Stomach smooth muscle (tissue), 2 donors: ENCODE measurements at regions not wholly inside any gene's neighbourhood (a gene's known extent, or its start where the extent isn't known, plus 50 kb on each side); places are given as distances from the start of the nearest gene placed in this dataset.

ENCODE experiments used
- H3K27ac ChIP-seq: one replicate; pipeline ENCODE4 v1.7.0; 2013; ENCODE audit warnings: mild to moderate bottlenecking, low read length, inconsistent platforms
- H3K27me3 ChIP-seq, 2 donors: one replicate each; pipeline ENCODE4 v1.7.0; 2013; ENCODE audit warnings: low read length in 2 of 2; ENCODE audit not compliant: insufficient read depth in 2 of 2, control insufficient read depth in 1 of 2
- H3K36me3 ChIP-seq, 2 donors: one replicate each; pipeline ENCODE4 v1.7.0; 2013; ENCODE audit warnings: low read length in 2 of 2; ENCODE audit not compliant: control insufficient read depth in 2 of 2, insufficient read depth in 2 of 2
- H3K4me1 ChIP-seq: one replicate; pipeline ENCODE4 v1.7.0; 2013; ENCODE audit warnings: low read length; ENCODE audit not compliant: control insufficient read depth, insufficient read depth
- H3K4me3 ChIP-seq, 2 donors: one replicate each; pipeline ENCODE4 v1.7.0; 2013; ENCODE audit warnings: low read length in 2 of 2
- H3K9ac ChIP-seq, 2 donors: one replicate each; pipeline ENCODE4 v1.7.0; 2013; ENCODE audit warnings: low read length in 2 of 2, mild to moderate bottlenecking in 1 of 2
- H3K9me3 ChIP-seq, 2 donors: one replicate each; pipeline ENCODE4 v1.7.0; 2013; ENCODE audit warnings: low read length in 2 of 2; ENCODE audit not compliant: control insufficient read depth in 2 of 2
- donor health status: healthy.
- donor health status: Pancreatic carcinoma.

DNA sequence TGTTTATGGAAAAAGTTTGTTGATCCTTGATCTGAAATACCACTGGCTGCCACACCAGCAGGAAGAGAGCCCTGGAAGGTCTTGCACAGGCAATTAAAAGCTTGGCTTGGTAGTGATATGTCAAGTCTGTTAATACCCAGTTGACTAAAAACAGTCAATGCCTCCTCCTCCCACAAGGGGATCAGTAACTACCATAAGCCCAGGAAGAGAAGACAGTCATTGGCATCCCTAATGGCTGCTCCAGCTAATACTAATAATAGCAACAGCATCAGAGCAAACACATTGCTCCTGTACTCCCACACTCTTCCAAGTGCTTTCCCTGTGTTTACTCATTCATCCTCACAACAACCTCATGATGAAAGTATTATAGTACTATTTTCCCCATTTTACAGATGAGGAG is 528.6 kb downstream of the TAFA4 start:
- Histone ChIP-seq H3K9ac (no peak overlapping the region), H3K36me3 (no peaks in the 10 kb centered on the region)

GRCh38 chr3:68402235-68402918 is 530.0 kb downstream of the TAFA4 start:
- no peak overlapping the region for H3K9ac ChIP-seq
- no peaks in the 10 kb centered on the region for H3K9me3 ChIP-seq
- peaks cover 5% of the 10 kb centered on the region for H3K4me1 ChIP-seq
- H3K36me3 ChIP-seq = no peaks in the 10 kb centered on the region
- no peak overlapping the region for H3K4me3 ChIP-seq
- no peak overlapping the region for H3K27ac ChIP-seq
- no peaks in the 10 kb centered on the region for H3K27me3 ChIP-seq

More for the DNA sequence above, 528.6 kb downstream of the TAFA4 start:
- no peak overlapping the region for H3K27ac ChIP-seq
- H3K4me3 ChIP-seq = no peak overlapping the region
- no peaks in the 10 kb centered on the region for H3K27me3 ChIP-seq
- H3K9me3 ChIP-seq = no peaks in the 10 kb centered on the region
- peaks cover 5% of the 10 kb centered on the region for H3K4me1 ChIP-seq

DNA sequence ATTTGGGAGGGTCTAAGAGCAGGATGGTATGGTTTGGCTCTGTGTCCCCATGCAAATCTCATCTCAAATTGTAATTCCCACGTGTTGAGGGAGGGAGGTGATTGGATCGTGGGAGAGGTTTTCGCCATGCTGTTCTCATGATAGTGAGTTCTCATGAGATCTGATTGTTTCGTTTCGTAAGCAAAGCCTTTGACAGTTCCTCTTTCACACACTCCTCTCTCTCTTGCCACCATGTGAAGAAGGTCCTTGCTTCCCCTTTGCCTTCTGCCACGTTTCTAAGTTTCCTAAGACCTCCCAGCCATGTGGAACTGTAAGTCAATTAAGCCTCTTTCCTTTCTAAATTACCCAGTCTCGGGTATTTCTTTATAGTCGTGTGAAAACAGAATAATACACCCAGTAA is 553.7 kb downstream of the TAFA4 start:
- Histone ChIP-seq H3K4me3 (no peak overlapping the region), H3K4me1 (no peaks in the 10 kb centered on the region), H3K9ac (no peak overlapping the region), H3K27ac (no peak overlapping the region), H3K9me3 (no peaks in the 10 kb centered on the region), H3K27me3 (no peaks in the 10 kb centered on the region), H3K36me3 (no peaks in the 10 kb centered on the region)

- H3K4me3 ChIP-seq = no peak overlapping the region
- no peak overlapping the region for H3K9ac ChIP-seq
- no peaks in the 10 kb centered on the region for H3K36me3 ChIP-seq
- H3K27ac ChIP-seq = no peak overlapping the region
- H3K27me3 ChIP-seq = no peaks in the 10 kb centered on the region
- no peaks in the 10 kb centered on the region for H3K4me1 ChIP-seq
- no peaks in the 10 kb centered on the region for H3K9me3 ChIP-seq
Observed at GRCh38 chr3:68373727-68374126, 558.6 kb downstream of the TAFA4 start.

DNA sequence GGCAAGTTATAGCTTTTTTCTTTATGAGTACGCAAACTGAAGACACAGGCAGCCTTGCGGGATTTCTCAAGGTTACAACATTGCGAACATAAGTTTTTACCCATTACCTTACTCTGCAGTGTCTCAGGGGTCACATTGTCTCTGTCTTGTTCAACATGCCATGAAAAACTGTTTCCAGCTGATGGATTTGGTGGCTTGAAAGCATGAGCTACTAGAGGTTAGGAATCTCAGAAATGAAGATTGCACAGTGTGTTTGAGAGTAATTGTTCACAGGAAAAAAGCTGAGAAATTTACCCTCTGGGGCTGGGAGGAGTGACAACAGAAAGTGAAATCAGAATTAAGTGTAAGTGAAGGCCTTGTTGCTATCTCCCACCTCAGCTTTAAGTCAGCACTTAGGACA is 568.6 kb downstream of the TAFA4 start:
- H3K4me1 ChIP-seq = no peaks in the 10 kb centered on the region
- H3K9ac ChIP-seq = no peak overlapping the region
- no peak overlapping the region for H3K27ac ChIP-seq
- no peak overlapping the region for H3K4me3 ChIP-seq
- no peaks in the 10 kb centered on the region for H3K27me3 ChIP-seq
- H3K9me3 ChIP-seq = no peaks in the 10 kb centered on the region
- H3K36me3 ChIP-seq = no peaks in the 10 kb centered on the region

GRCh38 chr3:68360492-68360891 is 571.9 kb downstream of the TAFA4 start:
- Histone ChIP-seq H3K9ac (no peak overlapping the region), H3K4me1 (no peaks in the 10 kb centered on the region), H3K27me3 (no peaks in the 10 kb centered on the region), H3K4me3 (no peak overlapping the region), H3K9me3 (no peaks in the 10 kb centered on the region), H3K27ac (no peak overlapping the region), H3K36me3 (no peaks in the 10 kb centered on the region)

GRCh38 chr3:68345781-68346180 is 586.6 kb downstream of the TAFA4 start:
- Histone ChIP-seq H3K4me3 (no peak overlapping the region), H3K4me1 (no peaks in the 10 kb centered on the region), H3K27me3 (no peaks in the 10 kb centered on the region), H3K9ac (no peak overlapping the region), H3K9me3 (no peaks in the 10 kb centered on the region), H3K36me3 (no peaks in the 10 kb centered on the region), H3K27ac (no peak overlapping the region)

GRCh38 chr3:68342426-68342825 is 589.9 kb downstream of the TAFA4 start:
- no peak overlapping the region for H3K9ac ChIP-seq
- H3K4me1 ChIP-seq = no peaks in the 10 kb centered on the region
- H3K27ac ChIP-seq = no peak overlapping the region
- no peaks in the 10 kb centered on the region for H3K27me3 ChIP-seq
- H3K4me3 ChIP-seq = no peak overlapping the region
- H3K9me3 ChIP-seq = no peaks in the 10 kb centered on the region
- H3K36me3 ChIP-seq = no peaks in the 10 kb centered on the region

GRCh38 chr3:68336042-68336441 is 596.3 kb downstream of the TAFA4 start:
- no peaks in the 10 kb centered on the region for H3K36me3 ChIP-seq
- no peaks in the 10 kb centered on the region for H3K4me1 ChIP-seq
- H3K9me3 ChIP-seq = no peaks in the 10 kb centered on the region
- H3K4me3 ChIP-seq = no peak overlapping the region
- H3K27me3 ChIP-seq = no peaks in the 10 kb centered on the region
- no peak overlapping the region for H3K9ac ChIP-seq
- no peak overlapping the region for H3K27ac ChIP-seq

DNA sequence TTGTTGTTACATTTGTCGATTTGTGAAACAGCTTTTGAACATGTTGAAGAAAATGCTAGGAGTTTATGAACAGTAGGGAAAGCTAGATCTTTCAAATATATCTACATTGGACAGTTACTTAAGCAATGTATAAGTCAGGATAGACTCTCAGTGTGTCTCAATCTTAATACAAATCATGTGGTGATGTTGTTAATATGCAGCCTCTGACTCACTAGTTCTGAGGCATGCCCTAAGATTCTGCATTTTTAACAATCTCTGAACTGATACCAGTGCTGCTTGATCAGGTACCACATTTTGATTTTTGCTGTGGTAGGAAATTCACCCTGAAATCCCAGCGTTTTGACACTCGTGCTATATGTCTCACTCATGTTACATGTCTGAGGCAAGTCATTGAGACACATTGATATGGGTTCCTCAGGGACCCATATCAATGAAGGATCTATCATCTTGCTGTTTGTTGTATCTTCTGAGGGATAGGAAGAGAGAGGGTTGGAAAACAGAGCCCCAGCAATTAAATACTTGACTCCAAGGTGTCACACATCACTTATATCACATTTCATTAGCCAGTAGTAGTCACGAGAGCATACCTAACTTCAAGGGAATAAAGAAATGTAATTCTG is 597.9 kb downstream of the TAFA4 start:
- Histone ChIP-seq H3K27me3 (no peaks in the 10 kb centered on the region), H3K36me3 (no peaks in the 10 kb centered on the region), H3K9me3 (no peaks in the 10 kb centered on the region), H3K27ac (no peak overlapping the region), H3K4me3 (no peak overlapping the region), H3K9ac (no peak overlapping the region), H3K4me1 (no peaks in the 10 kb centered on the region)

DNA sequence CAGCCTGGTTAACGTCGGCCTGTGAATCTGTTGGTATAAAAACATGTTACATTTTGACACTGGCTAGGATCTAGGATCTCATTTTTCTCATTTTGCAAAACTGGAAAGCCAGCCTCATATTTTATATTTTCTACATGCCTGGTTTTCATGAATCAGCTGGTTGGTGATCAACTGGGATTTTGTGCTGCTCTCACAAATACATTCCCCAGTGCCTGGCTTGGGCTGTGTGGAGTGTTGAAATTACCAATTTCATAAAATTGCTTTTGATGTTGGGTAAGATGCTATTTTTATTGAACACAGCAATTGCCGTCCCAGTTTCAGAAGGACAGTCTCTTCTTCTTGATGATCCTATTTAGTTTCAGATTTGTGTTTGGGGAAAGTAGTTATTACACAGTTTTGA is 604.3 kb downstream of the TAFA4 start:
- no peaks in the 10 kb centered on the region for H3K4me1 ChIP-seq

More for the DNA sequence above, 604.3 kb downstream of the TAFA4 start:
- Histone ChIP-seq H3K4me3 (no peak overlapping the region), H3K9ac (no peak overlapping the region), H3K27ac (no peak overlapping the region), H3K27me3 (no peaks in the 10 kb centered on the region), H3K9me3 (no peaks in the 10 kb centered on the region), H3K36me3 (no peaks in the 10 kb centered on the region)
